ENCODE measurements at regions not wholly inside any gene's neighbourhood (a gene's known extent, or its start where the extent isn't known, plus 50 kb on each side); places are given as distances from the start of the nearest gene placed in this dataset.

DNA sequence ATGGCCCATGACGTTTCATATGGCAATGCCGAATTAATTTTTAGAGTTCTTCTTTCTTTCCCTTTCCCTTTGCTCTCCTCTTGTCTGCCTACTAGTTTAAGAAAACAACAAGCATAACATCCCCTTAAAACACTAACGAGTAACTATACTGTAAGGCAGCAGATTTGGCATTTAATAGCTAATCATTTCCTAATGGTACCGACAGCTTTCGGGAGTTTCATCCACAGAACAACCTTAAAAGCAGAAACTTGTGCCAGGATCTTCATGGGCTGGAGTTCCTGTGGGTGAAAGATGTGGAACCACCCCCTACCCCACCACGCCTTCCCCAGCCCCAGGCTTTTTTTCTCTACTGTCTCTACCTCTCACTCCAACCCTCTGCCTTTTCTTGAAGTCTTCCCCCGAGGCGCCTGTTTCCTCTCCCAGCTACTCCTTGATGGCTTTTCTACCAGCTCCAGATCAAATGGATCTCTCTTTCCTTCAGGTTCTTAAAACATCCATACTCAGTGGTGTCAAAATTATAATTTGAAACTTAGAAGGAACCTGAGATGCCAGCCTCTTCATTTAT is 319.5 kb downstream of the PIK3R1 start:
- no peaks in the 10 kb centered on the region for H3K27me3 ChIP-seq (ENCODE audit: insufficient read depth, low read length, poor library complexity)
- no peaks in the 10 kb centered on the region for H3K4me1 ChIP-seq (ENCODE audit: insufficient read depth, low read length)
- no peak overlapping the region for H3K27ac ChIP-seq (ENCODE audit: low read length)
- H3K36me3 ChIP-seq (ENCODE audit: insufficient read depth, low read length) = no peaks in the 10 kb centered on the region
- no peaks in the 10 kb centered on the region for H3K79me2 ChIP-seq (ENCODE audit: insufficient read depth, low read length)
- no peaks in the 10 kb centered on the region for H4K20me1 ChIP-seq (ENCODE audit: insufficient read depth, low read length)
- H2AFZ ChIP-seq (ENCODE audit: low read depth, low read length) = no peak overlapping the region
- no peak overlapping the region for H3K4me2 ChIP-seq (ENCODE audit: insufficient read depth, low read length)
- ATAC-seq (ENCODE audit: insufficient read depth, low read depth) = no peak
- DNase-seq = no peak
- TF ChIP-seq, protein P1, sequence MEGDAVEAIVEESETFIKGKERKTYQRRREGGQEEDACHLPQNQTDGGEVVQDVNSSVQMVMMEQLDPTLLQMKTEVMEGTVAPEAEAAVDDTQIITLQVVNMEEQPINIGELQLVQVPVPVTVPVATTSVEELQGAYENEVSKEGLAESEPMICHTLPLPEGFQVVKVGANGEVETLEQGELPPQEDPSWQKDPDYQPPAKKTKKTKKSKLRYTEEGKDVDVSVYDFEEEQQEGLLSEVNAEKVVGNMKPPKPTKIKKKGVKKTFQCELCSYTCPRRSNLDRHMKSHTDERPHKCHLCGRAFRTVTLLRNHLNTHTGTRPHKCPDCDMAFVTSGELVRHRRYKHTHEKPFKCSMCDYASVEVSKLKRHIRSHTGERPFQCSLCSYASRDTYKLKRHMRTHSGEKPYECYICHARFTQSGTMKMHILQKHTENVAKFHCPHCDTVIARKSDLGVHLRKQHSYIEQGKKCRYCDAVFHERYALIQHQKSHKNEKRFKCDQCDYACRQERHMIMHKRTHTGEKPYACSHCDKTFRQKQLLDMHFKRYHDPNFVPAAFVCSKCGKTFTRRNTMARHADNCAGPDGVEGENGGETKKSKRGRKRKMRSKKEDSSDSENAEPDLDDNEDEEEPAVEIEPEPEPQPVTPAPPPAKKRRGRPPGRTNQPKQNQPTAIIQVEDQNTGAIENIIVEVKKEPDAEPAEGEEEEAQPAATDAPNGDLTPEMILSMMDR (IDR thresholded peaks at IDR 0.05; ENCODE audit: borderline replicate concordance, extremely low read depth, low read length, poor library complexity, severe bottlenecking) = no peak
- TF ChIP-seq EZH2 (IDR thresholded peaks at IDR 0.05; ENCODE audit: borderline replicate concordance, low read depth, low read length, severe bottlenecking) = no peak
- H3K9me3 ChIP-seq (ENCODE audit: insufficient read depth, low read length, severe bottlenecking) = no peaks in the 10 kb centered on the region
- no peak overlapping the region for H3K9ac ChIP-seq (ENCODE audit: low read depth, low read length)
- no peak overlapping the region for H3K4me3 ChIP-seq (ENCODE audit: low read depth in 1 of 2, low read length in 2 of 2)

DNA sequence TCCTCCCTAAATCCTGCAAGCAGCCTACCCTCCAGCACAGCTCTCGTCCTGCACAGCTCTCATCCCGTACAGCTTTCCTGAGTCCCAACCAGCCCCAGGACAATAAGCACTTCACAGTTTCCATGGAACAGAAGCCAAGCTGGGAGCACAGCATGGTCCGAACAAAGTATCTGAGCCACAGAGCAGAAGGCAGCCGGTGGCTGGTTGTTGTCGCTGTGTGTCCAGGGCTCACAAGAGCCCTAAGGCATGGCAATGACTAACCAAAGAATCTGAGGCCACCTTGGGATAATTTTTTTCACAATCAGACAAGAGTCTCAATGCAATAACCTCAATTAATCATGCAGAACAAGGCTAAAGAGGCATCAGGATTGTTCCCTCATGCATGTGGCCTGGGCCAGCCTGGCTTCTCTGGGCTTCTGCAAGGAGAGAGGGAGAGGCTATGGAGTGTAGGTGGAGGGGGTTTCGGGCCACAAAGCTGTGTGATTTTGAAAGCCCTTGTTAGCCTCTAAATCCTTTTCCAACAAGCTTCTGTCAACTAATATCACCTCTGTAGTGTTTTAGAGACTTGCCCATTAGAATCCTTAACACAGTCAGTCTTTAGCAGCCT is 323.4 kb downstream of the PIK3R1 start:
- no peak for DNase-seq
- no peak for TF ChIP-seq EZH2 (IDR thresholded peaks at IDR 0.05; ENCODE audit: borderline replicate concordance, low read depth, low read length, severe bottlenecking)
- TF ChIP-seq, protein P1 (IDR thresholded peaks at IDR 0.05; ENCODE audit: borderline replicate concordance, extremely low read depth, low read length, poor library complexity, severe bottlenecking) = no peak
- no peak overlapping the region for H3K27ac ChIP-seq (ENCODE audit: low read length)
- no peaks in the 10 kb centered on the region for H4K20me1 ChIP-seq (ENCODE audit: insufficient read depth, low read length)
- H2AFZ ChIP-seq (ENCODE audit: low read depth, low read length) = no peak overlapping the region
- no peaks in the 10 kb centered on the region for H3K79me2 ChIP-seq (ENCODE audit: insufficient read depth, low read length)
- H3K36me3 ChIP-seq (ENCODE audit: insufficient read depth, low read length) = no peaks in the 10 kb centered on the region
- no peak overlapping the region for H3K9ac ChIP-seq (ENCODE audit: low read depth, low read length)
- no peak overlapping the region for H3K4me2 ChIP-seq (ENCODE audit: insufficient read depth, low read length)
- H3K9me3 ChIP-seq (ENCODE audit: insufficient read depth, low read length, severe bottlenecking) = no peaks in the 10 kb centered on the region
- H3K4me1 ChIP-seq (ENCODE audit: insufficient read depth, low read length) = no peaks in the 10 kb centered on the region
- H3K4me3 ChIP-seq (ENCODE audit: low read depth in 1 of 2, low read length in 2 of 2) = no peak overlapping the region
- ATAC-seq (ENCODE audit: insufficient read depth, low read depth) = no peak
- H3K27me3 ChIP-seq (ENCODE audit: insufficient read depth, low read length, poor library complexity) = no peaks in the 10 kb centered on the region

DNA sequence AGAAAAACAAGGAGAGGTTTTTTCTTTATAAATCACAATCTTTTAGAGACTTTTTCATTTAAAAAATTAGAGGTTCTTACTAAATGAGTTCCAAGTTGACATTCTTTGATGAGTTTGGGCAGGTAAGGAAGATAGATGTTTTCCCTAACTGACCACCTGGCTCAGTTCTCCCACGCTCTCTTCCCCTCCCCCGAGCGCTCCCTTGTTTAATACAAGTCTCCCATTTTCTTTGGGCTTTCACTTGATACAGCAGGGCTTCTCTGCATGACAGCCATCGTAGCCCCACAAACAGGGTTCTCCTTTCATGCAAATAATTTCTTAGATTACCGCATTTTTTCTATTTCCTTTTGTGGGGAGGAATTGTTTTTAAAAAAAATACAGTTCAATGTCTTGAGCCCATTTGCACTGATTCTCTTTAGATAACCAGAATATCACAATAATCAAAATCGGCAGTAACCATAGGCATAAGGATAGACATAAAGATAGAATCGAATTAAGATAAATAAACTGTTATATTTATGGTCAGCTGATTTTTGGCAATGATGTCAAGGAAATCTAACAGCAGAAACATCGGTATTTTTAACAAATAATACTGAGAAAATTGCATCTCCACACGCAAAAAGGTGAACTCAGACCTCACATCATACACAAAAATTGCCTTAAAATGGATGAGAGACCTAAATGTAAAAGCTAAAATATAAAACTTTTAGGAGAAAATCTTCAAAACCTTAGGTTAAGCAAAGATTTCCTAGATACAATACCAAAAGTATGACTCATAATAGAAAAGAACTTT is 325.4 kb downstream of the PIK3R1 start:
- Histone ChIP-seq H4K20me1 (ENCODE audit: insufficient read depth, low read length) (no peaks in the 10 kb centered on the region), H3K4me2 (ENCODE audit: insufficient read depth, low read length) (no peak overlapping the region), H3K79me2 (ENCODE audit: insufficient read depth, low read length) (no peaks in the 10 kb centered on the region), H3K4me3 (ENCODE audit: low read depth in 1 of 2, low read length in 2 of 2) (no peak overlapping the region), H3K36me3 (ENCODE audit: insufficient read depth, low read length) (no peaks in the 10 kb centered on the region), H3K27ac (ENCODE audit: low read length) (no peak overlapping the region), H3K27me3 (ENCODE audit: insufficient read depth, low read length, poor library complexity) (no peaks in the 10 kb centered on the region), H2AFZ (ENCODE audit: low read depth, low read length) (no peak overlapping the region), H3K9ac (ENCODE audit: low read depth, low read length) (no peak overlapping the region), H3K4me1 (ENCODE audit: insufficient read depth, low read length) (no peaks in the 10 kb centered on the region), H3K9me3 (ENCODE audit: insufficient read depth, low read length, severe bottlenecking) (no peaks in the 10 kb centered on the region)
- DNase-seq = no peak
- no peak for ATAC-seq (ENCODE audit: insufficient read depth, low read depth)
- TF ChIP-seq, protein P1 (IDR thresholded peaks at IDR 0.05; ENCODE audit: borderline replicate concordance, extremely low read depth, low read length, poor library complexity, severe bottlenecking) = no peak
- no peak for TF ChIP-seq EZH2 (IDR thresholded peaks at IDR 0.05; ENCODE audit: borderline replicate concordance, low read depth, low read length, severe bottlenecking)

Measured in DND-41 (cell line).